CD4-positive, alpha-beta T cell (primary cell): ENCODE measurements at regions not wholly inside any gene's neighbourhood (a gene's known extent, or its start where the extent isn't known, plus 50 kb on each side); places are given as distances from the start of the nearest gene placed in this dataset.

Experiments used
- ATAC-seq: fragments of 200-7000 bp; cut with Tn5 transposase; one replicate; pipeline ENCODE4 v1.10.0; 2022; ENCODE audit warnings: mild to moderate bottlenecking; ENCODE audit not compliant: poor library complexity
- CTCF ChIA-PET: fragments of 350-600 bp; sonication (Branson Sonifier 250); formaldehyde crosslinking; loops from one replicate; lab custom pipeline; 2021; ENCODE audit warnings: antibody characterized with exemption, inconsistent platforms; lab: Charles Lee
- POLR2A ChIA-PET: fragments of 350-600 bp; sonication (Branson Sonifier 250); formaldehyde crosslinking; loops from one replicate; lab custom pipeline; 2021; ENCODE audit warnings: antibody characterized with exemption, inconsistent platforms; lab: Charles Lee
- DNase-seq, 14 experiments: peaks; one replicate each; pipeline ENCODE4 v3.0.0-alpha.2; 2013 to 2020; ENCODE audit warnings: mixed read lengths in 2 of 14
- H3K27ac ChIP-seq, 2 donors: one replicate each; pipeline versions ENCODE4 v1.5.1 to v1.7.0; 2013; ENCODE audit warnings: low read length in 2 of 2, low read depth in 1 of 2, mild to moderate bottlenecking in 1 of 2
- H3K27me3 ChIP-seq, 2 experiments: 1 replicate in 1 of 2; 2 replicates in 1 of 2; pipeline versions ENCODE4 v1.6.1 to v1.7.0; 2013; ENCODE audit warnings: low read length in 2 of 2, control low read depth in 1 of 2, mild to moderate bottlenecking in 1 of 2, moderate library complexity in 1 of 2; ENCODE audit not compliant: insufficient read depth in 2 of 2, control insufficient read depth in 1 of 2
- H3K36me3 ChIP-seq: one replicate; pipeline ENCODE4 v1.6.1; 2013; ENCODE audit warnings: low read length, control low read depth; ENCODE audit not compliant: insufficient read depth
- H3K4me1 ChIP-seq: one replicate; pipeline ENCODE4 v1.6.1; 2013; ENCODE audit warnings: low read length, control low read depth; ENCODE audit not compliant: insufficient read depth
- H3K4me3 ChIP-seq: one replicate; pipeline ENCODE4 v1.5.1; 2013; ENCODE audit warnings: mild to moderate bottlenecking, low read length, moderate library complexity
- H3K9me3 ChIP-seq, 2 experiments: 1 replicate in 1 of 2; 2 replicates in 1 of 2; pipeline versions ENCODE4 v1.6.1 to v1.7.0; 2013; ENCODE audit warnings: low read length in 2 of 2, mild to moderate bottlenecking in 2 of 2, control low read depth in 1 of 2, moderate library complexity in 1 of 2; ENCODE audit not compliant: control insufficient read depth in 1 of 2, insufficient read depth in 1 of 2
- H3K27ac Mint-ChIP-seq: one replicate; pipeline ENCODE4 v1.8.0; 2020; ENCODE audit warnings: mixed read lengths
- H3K27me3 Mint-ChIP-seq: one replicate; pipeline ENCODE4 v1.8.0; 2021; ENCODE audit warnings: mixed read lengths
- H3K36me3 Mint-ChIP-seq: one replicate; pipeline ENCODE4 v1.8.0; 2021; ENCODE audit warnings: low read depth, mixed read lengths
- H3K4me1 Mint-ChIP-seq: one replicate; pipeline ENCODE4 v1.8.0; 2021; ENCODE audit warnings: low read depth, mixed read lengths
- H3K4me3 Mint-ChIP-seq: one replicate; pipeline ENCODE4 v1.8.0; 2020; ENCODE audit warnings: mild to moderate bottlenecking, mixed read lengths
- H3K9me3 Mint-ChIP-seq: one replicate; pipeline ENCODE4 v1.8.0; 2020; ENCODE audit warnings: mixed read lengths
- CTCF ChIP-seq: fragments of 200-600 bp; IDR thresholded peaks from one replicate; pipeline ENCODE4 v1.8.0; 2022; ENCODE audit warnings: antibody characterized with exemption, mild to moderate bottlenecking
- intact Hi-C, 2 experiments: fragments of 100-400 bp; cut with DNase I in 1 of 2; cut with micrococcal nuclease in 1 of 2; formaldehyde crosslinking; loops; one replicate each; pipeline versions ENCODE4 v1.15.1 to v1.9.0; 2023 to 2025; cut with DNase I, micrococcal nuclease

- no peak overlapping the region for H3K27ac ChIP-seq
- Mint-ChIP-seq H3K9me3 (no peaks in the 10 kb centered on the region), H3K4me3 (no peak overlapping the region), H3K4me1 (no peaks in the 10 kb centered on the region), H3K27ac (no peak overlapping the region), H3K36me3 (no peaks in the 10 kb centered on the region), H3K27me3 (no peaks in the 10 kb centered on the region)
- no peak for ATAC-seq
- TF ChIP-seq CTCF = no peak
- H3K9me3 ChIP-seq = no peaks in the 10 kb centered on the region
- no peak for DNase-seq
- H3K4me1 ChIP-seq = no peaks in the 10 kb centered on the region
- no peaks in the 10 kb centered on the region for H3K27me3 ChIP-seq
- H3K4me3 ChIP-seq = no peak overlapping the region
- POLR2A ChIA-PET = no interaction called here
- H3K36me3 ChIP-seq = no peaks in the 10 kb centered on the region
- CTCF ChIA-PET = no interaction called here
- intact Hi-C loops = no loop called here
Observed at GRCh38 chr3:72590732-72591221, 257.5 kb downstream of the SHQ1 start.

- POLR2A ChIA-PET = no interaction called here
- Mint-ChIP-seq H3K4me3 (no peak overlapping the region), H3K4me1 (no peaks in the 10 kb centered on the region), H3K36me3 (no peaks in the 10 kb centered on the region), H3K27me3 (no peaks in the 10 kb centered on the region), H3K27ac (no peak overlapping the region), H3K9me3 (no peaks in the 10 kb centered on the region)
- ATAC-seq (no peak), DNase-seq (no peak)
- Histone ChIP-seq H3K27me3 (no peaks in the 10 kb centered on the region), H3K27ac (no peak overlapping the region), H3K4me3 (no peak overlapping the region), H3K9me3 (no peaks in the 10 kb centered on the region), H3K4me1 (no peaks in the 10 kb centered on the region), H3K36me3 (no peaks in the 10 kb centered on the region)
- CTCF ChIA-PET = no interaction called here
- intact Hi-C loops = no loop called here
- no peak for TF ChIP-seq CTCF
Observed at GRCh38 chr3:72587282-72587681, 261.0 kb downstream of the SHQ1 start.

GRCh38 chr3:72586694-72587093 is 261.6 kb downstream of the SHQ1 start:
- intact Hi-C loops = no loop called here
- ATAC-seq (no peak), DNase-seq (no peak)
- no peak overlapping the region for H3K4me3 Mint-ChIP-seq
- H3K9me3 Mint-ChIP-seq = no peaks in the 10 kb centered on the region
- H3K36me3 Mint-ChIP-seq = no peaks in the 10 kb centered on the region
- ChIA-PET CTCF (no interaction called here), POLR2A (no interaction called here)
- H3K27ac Mint-ChIP-seq = no peak overlapping the region
- H3K27me3 ChIP-seq = no peaks in the 10 kb centered on the region
- H3K9me3 ChIP-seq = no peaks in the 10 kb centered on the region
- no peak overlapping the region for H3K4me3 ChIP-seq
- H3K27ac ChIP-seq = no peak overlapping the region
- H3K27me3 Mint-ChIP-seq = no peaks in the 10 kb centered on the region
- H3K36me3 ChIP-seq = no peaks in the 10 kb centered on the region
- H3K4me1 Mint-ChIP-seq = no peaks in the 10 kb centered on the region
- no peaks in the 10 kb centered on the region for H3K4me1 ChIP-seq
- no peak for TF ChIP-seq CTCF
